Stimulated activated CD4-positive, alpha-beta T cell treated with anti-CD3 and anti-CD28 coated beads, Interleukin-4, amount 100 ng/mL, for 1 hour (primary cell): ENCODE measurements at regions not wholly inside any gene's neighbourhood (a gene's known extent, or its start where the extent isn't known, plus 50 kb on each side); places are given as distances from the start of the nearest gene placed in this dataset.

Source experiments
- DNase-seq: peaks from one replicate; pipeline ENCODE4 v3.0.0-alpha.2; 2020

DNA sequence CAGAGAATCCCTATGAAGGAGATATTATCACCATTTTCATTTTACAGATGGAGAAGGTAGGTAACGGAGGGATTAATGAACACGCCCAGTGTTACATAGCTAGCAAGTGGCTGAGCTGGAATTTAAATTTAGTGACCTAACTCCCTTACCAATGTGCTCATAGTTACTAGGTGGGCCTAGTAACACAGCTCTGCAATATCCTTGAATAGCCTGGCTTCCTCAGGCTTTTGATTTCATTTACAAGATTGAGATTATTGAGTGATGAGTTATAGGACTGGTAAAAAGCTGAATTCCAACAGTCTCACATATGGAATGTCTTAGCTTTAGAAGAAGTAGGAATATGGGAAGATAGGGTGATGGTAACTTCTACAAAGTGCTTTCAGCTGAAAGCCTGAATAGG, 336.3 kb upstream of the KIF2A start:
- no peak for DNase-seq

DNA sequence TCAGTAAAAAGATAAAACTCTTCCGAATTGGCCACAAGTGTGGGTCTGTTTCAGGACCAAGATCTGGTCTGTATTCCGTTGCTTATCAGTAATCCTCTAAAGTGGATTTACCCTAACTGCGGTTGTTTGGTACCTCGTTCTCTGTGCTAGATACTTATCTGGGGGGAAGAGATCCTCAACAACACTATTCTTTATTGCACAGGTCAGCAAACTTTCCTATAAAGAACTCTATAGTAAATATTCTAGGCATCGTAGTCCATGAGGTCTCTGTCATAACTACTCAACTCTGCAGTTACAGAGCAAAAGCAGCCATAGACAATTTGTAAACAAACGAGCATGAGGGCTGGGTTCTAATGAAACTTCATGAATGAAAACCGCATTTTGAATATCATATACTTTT, 335.8 kb upstream of the KIF2A start:
- DNase-seq = no peak

- DNase-seq = no peak
Measured at GRCh38 chr5:61974680-61975079, 331.3 kb upstream of the KIF2A start.

DNA sequence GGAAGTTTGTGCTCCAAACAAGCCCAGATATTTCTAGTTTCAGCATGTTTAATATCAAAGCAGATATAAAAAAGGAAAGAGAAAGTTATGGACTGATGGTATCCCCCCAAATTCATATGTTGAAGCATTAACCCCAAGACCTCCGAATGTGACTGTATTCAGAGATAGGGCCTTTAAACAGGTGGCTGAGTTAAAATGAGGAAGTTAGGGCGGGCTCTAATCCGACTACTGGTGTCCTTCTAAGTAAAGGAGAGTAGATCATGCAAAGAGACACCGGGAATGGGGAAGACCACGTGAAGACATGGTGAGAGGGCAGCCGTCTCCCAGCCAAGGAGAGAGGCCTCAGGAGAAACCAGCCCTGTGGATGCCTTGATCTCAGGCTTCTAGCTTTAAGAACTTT, 324.1 kb upstream of the KIF2A start:
- DNase-seq = no peak

DNA sequence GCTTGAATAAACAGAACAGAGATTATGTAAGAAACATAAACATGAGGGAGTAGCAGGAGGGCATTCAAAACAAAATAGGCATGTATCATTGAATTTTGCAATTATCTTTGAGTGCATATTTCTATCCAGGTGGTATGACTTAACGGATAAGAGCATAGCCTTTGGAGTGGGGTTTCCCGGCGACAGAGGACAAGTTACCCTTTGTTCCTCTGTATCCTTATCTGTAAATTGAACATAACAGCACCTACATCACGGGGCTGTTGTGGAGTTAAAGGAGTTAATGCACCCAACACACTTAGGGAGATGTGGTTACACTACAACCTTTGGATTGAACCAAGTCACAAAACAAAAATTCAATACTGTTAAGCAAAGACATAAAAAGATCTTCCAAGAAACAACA, 314.6 kb upstream of the KIF2A start:
- no peak for DNase-seq

GRCh38 chr5:61991866-61992265, 314.1 kb upstream of the KIF2A start:
- DNase-seq = no peak

DNA sequence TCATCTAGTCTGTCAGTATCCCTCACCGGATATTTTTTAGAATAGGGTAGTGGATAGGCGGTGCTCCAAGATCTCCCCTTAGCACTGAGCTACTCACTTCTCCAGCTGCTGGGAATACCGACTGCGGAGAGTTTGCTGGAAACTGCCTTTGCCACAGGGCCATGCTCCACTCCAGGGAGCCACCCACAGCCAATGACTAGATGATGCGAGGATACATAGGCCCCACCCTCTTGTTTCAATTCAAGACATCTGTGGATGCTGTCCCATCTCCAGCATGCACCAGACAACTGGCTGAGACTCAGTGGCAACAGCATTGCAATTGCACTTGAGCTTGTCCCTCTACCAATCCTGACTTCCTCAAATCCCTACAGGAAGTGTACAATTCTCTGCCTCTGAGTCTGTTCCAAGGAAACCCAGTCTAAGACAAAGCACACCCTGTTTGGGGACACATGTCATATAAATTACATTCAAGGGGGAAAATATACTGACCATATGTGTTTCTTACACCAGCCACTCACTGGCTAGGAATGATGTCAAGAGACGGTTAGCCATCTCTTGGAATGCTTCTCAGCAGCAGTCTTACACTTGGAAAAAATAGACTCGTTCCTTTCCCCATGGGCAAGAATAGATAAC, 312.6 kb upstream of the KIF2A start:
- no peak for DNase-seq

DNA sequence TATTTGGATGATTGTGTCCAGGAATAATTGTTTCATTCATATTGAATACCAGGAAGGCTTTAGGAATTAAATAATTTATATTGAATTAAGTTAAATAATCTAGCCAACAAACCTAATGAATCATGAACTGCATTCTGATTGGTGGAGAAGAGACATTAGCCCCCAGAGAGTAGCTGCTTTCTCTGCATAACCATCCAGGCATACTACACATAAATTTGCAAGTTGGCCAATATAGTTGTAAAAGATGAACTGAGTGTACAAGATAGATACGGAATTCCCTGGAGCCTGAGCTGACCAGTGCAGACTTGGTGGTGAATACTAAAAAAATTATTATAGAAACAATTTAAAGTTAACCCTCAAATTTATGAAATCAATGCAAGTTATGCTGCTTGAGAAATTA, 311.8 kb upstream of the KIF2A start:
- DNase-seq = no peak

GRCh38 chr5:61995486-61995885, 310.5 kb upstream of the KIF2A start:
- DNase-seq = no peak

DNA sequence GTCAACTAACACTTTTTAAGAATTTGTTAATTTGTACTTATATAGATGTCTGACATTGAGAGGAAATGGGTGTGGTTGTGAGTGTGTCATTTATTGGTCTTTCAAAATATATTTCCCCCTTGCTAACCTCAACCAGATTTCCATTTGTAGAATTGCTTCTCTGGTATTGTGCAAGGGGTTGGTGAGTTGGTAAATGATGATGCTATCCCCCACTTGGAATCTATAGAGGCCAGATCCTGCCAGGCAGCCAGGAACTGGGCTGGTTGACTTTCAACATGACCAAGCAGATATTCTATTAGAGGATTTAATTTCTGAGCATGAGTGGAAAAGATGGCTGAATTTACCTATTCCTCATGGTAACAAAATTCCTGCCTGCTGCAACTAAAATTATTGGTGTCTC, 306.6 kb upstream of the KIF2A start:
- no peak for DNase-seq

DNA sequence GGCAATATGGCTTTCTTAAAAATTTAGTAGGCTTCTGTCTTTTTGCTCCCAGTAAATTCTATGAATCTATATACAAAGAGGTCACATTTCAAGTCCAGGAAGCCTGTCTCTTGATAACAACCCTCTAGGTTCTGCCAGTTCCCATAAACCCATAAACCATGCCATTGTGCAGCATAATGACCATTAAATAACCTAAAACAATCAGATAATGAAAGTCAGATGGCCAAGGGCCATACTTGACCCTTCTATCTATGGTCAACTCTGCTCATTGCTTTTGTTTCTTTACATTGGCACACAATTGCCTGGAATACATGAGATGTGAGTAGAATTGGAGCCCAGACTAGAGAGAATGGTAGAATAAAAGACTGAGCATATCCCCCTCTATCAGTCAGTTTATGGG, 305.4 kb upstream of the KIF2A start:
- DNase-seq = no peak

DNA sequence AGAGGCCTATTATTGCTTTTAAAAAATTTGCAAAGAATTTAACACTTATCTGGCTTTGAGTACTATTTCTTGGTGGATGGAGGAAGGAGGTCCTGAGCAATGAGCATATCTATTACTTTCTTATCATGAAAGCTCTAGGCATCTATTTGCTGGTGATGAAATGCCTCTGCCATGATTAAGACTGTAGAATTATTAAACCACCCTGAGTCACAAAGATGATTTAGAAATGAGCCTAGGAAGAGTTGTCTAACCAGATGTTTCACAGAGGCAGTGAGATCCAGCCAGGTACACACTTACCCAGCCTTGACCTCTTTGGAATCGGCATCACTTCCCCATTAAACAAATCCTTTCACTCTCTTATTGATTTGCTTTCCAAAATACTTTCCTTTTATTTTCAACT, 304.4 kb upstream of the KIF2A start:
- no peak for DNase-seq

- no peak for DNase-seq
Measured at GRCh38 chr5:62002436-62002835, 303.6 kb upstream of the KIF2A start.

- no peak for DNase-seq
Measured at GRCh38 chr5:62005551-62005950, 300.5 kb upstream of the KIF2A start.

DNA sequence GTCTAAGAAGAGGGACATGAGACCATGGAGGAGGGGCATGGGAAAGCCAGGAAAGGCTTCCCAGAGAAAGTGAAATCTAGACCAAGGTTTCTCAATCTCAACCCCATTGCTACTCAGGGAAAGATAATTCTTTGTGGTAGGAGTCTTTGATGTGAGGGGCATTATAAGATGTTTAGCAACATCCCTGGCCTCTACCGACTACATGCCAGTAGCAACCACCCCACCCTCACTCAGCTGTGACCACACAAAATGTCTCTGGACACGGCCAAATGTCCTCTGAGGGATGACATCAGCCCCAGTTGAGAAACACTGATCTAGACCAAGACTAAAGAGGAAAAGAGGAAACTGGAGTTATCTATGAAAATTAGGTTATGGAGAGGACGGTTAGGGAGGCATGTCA, 298.5 kb upstream of the KIF2A start:
- no peak for DNase-seq

DNA sequence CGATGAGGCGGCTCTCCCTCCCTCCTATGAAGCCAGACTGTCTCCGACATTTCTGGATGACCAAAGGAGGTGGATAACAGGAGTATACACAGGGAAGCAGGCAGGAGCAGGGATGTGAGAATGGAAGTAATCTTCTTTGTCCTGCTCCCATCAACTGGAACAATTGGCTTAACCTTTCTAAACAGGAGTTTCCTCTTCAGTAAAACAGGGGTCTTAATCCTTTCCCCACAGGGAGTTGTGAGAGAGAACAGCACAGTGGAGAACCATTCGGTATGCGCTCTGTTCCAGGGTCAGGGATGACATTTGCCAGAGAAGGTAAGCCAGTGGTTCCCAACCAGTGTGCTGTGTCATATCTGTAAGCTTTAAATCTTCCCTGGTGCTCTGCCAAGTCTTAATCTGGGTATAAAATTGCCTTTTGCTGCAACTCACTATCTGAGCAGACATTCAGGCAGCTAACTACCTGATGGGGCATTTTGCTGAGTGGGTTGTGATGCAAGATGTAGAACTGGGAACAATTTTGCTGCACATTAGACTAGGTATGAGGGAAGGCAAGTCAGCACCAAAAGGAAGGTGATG, 294.8 kb upstream of the KIF2A start:
- DNase-seq = no peak

DNA sequence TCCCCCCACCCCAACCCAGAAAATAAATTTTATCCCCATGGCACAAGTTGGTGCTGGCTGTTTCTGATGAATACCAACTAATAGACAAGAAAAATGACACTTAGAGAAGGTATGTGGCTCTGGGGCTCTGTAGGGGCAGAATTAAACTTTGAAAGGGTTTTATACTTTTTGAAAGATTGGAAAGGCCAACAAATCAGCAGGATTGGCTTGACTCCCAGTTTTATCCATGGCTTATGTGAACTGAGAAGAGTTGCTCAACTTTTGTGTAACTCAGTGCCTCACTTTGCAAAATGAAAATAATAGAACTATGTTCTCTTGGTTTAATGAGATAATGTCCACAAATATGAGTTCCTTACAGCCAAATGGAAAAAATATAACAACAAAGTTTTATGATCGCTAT, 288.9 kb upstream of the KIF2A start:
- DNase-seq = no peak

DNA sequence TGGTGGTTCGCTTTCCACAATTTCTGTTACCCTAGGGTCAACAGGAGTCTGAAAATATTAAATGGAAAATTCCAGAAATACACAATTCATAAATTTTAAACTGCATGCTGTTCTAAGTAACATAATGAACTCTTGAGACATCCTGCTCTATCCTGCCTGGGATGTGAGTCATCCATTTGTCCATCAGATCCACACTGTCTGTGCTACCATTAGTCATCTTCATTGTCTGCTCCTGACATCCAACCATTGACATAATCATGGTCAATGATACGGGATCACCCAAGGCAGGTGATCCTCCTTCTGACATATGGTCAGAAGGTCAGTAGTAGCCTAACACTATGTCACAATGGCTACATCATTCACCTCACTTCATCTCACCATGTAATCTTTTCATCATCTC, 276.7 kb upstream of the KIF2A start:
- no peak for DNase-seq

DNA sequence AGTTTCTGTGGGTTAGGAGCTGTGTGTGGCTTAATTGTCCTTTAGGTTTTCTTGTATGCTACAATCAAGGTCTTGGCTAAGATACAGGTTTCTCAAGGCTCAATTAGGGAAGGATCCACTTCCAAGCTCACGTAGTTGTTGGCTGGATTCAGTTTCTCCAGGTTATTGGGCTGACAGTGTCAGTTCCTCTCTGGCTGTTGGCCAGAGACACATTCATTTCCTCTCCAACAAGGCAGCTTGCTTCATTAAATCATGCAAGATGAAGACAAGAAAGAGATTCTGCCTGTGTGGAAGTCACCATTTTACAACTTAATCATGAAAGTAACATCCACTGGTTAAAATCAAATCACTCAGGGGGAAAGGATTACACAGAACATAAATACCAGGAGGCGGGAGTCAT, 275.7 kb upstream of the KIF2A start:
- DNase-seq = no peak

- DNase-seq = no peak
Measured at GRCh38 chr5:62038024-62038423, 268.0 kb upstream of the KIF2A start.

GRCh38 chr5:62041156-62041756, 264.8 kb upstream of the KIF2A start:
- no peak for DNase-seq

DNA sequence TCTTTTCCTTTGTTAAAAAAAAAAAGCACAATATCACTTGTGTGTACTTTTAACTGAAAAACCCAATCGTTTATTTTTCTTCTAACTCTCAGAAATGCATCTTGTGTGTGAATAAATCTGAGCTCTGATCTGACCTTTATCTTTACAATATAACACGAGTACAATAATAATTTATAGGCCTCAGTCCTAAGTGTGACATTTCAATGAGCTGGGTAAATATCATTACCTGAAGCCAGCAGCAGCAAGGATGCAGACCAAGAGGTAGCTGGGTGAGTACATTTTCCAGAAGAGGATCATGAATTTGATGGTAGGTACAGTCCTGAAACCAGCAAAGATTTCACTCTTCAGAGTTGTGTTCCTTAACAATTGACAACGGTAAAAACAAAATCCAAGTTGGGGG, 264.0 kb upstream of the KIF2A start:
- DNase-seq = no peak

DNA sequence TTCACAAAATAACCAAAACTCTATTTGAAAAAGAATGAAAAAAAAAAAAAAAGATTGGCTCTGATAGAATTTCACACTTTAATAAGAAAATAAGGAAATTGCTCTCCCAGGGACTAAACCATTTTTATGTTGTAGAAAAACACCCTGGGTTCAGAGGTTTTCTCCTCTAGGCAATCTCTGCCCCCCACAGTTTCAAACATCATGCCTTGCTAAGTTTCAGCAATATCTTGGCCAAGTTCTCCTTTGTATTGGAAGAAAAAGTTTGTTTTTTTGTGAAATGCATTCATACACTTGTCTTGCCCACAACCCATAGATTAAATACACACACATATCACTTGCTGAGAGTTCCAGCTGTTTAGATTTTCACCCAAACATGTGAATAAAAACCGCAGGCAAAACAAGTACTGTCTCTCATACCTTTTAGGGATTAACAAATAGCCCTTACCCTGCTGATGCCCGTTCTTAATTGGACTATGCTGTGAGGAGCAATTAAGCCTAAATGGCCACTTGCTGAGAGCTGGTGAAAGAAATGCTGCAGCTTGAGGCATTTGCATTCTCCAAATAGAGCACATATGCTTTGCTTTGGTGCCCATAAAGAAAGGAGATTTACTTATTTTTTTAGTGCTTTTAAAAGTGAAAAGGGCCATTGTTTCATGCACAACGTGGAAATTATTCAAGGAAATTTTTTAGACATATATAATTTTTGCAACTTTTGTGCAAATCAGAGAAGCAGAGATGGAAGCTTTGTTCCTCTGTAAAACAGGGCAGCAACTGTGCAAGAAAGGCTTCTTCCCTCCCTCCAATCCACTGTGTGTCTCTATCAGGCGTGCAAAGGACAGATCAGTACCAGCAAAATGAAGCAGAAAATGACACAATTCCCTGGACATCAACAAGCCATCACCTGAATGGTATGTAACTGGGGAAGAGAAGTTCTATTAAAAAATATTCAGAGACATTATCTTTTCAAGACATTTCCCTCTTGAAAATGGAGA, 262.4 kb upstream of the KIF2A start:
- no peak for DNase-seq

GRCh38 chr5:62044989-62045388, 261.0 kb upstream of the KIF2A start:
- no peak for DNase-seq
